GM23338 (cell line): ENCODE measurements at regions not wholly inside any gene's neighbourhood (a gene's known extent, or its start where the extent isn't known, plus 50 kb on each side); places are given as distances from the start of the nearest gene placed in this dataset.

Experiments used
- ATAC-seq: fragments of 200-7000 bp; cut with Tn5 transposase; 3 replicates; pipeline ENCODE4 v1.9.1; 2020
- DNase-seq: peaks from one replicate; pipeline ENCODE4 v3.0.0-alpha.2; 2015; ENCODE audit warnings: low spot score
- H2AFZ ChIP-seq: fragments of 200-600 bp; sonication (generic); 2 replicates; pipeline ENCODE4 v1.8.0; 2016; ENCODE audit warnings: antibody characterized with exemption, mild to moderate bottlenecking, moderate library complexity
- H3F3A ChIP-seq: fragments of 200-600 bp; sonication (generic); replicated peaks from 2 replicates; pipeline ENCODE4 v1.8.0; 2017; ENCODE audit warnings: antibody characterized with exemption, mixed run types, low read depth
- H3K27ac ChIP-seq: fragments of 200-600 bp; sonication (generic); 2 replicates; pipeline ENCODE4 v1.6.1; 2016; ENCODE audit warnings: low read depth
- H3K27me3 ChIP-seq: fragments of 200-600 bp; sonication (generic); 2 replicates; pipeline ENCODE4 v1.8.0; 2016; ENCODE audit warnings: mild to moderate bottlenecking, mixed run types, moderate library complexity; ENCODE audit not compliant: insufficient read depth
- H3K36me3 ChIP-seq: fragments of 200-600 bp; sonication (generic); 2 replicates; pipeline ENCODE4 v1.8.0; 2016; ENCODE audit warnings: mild to moderate bottlenecking; ENCODE audit not compliant: insufficient read depth
- H3K4me1 ChIP-seq: fragments of 200-600 bp; sonication (generic); 2 replicates; pipeline ENCODE4 v1.8.0; 2016; ENCODE audit warnings: mild to moderate bottlenecking, moderate library complexity; ENCODE audit not compliant: insufficient read depth
- H3K4me2 ChIP-seq: fragments of 200-600 bp; sonication (generic); 2 replicates; pipeline ENCODE4 v1.7.1; 2017; ENCODE audit warnings: mixed run types
- H3K4me3 ChIP-seq: fragments of 200-600 bp; sonication (generic); 2 replicates; pipeline ENCODE4 v1.6.1; 2016; ENCODE audit warnings: mixed run types
- H3K79me2 ChIP-seq: fragments of 200-600 bp; sonication (generic); replicated peaks from 2 replicates; pipeline ENCODE4 v1.8.0; 2017; ENCODE audit warnings: mild to moderate bottlenecking; ENCODE audit not compliant: insufficient read depth
- H3K9me2 ChIP-seq: fragments of 200-600 bp; sonication (generic); 2 replicates; pipeline ENCODE4 v1.8.0; 2017; ENCODE audit not compliant: insufficient read depth
- H4K20me1 ChIP-seq: fragments of 200-600 bp; sonication (generic); replicated peaks from 2 replicates; pipeline ENCODE4 v1.8.0; 2017; ENCODE audit warnings: mild to moderate bottlenecking; ENCODE audit not compliant: insufficient read depth
- H3K27ac Mint-ChIP-seq: 2 replicates; pipeline ENCODE4 v1.8.0; 2020; ENCODE audit warnings: inconsistent platforms, mild to moderate bottlenecking, moderate library complexity, mixed read lengths
- H3K27me3 Mint-ChIP-seq: 3 replicates; pipeline ENCODE4 v1.8.0; 2022; ENCODE audit warnings: low read depth, mild to moderate bottlenecking, moderate library complexity, mixed read lengths, inconsistent platforms; ENCODE audit not compliant: insufficient read depth, poor library complexity
- H3K36me3 Mint-ChIP-seq: 3 replicates; pipeline ENCODE4 v1.8.0; 2021; ENCODE audit warnings: low read depth, mild to moderate bottlenecking, inconsistent platforms, moderate library complexity, mixed read lengths
- H3K4me1 Mint-ChIP-seq: 3 replicates; pipeline ENCODE4 v1.8.0; 2020; ENCODE audit warnings: mild to moderate bottlenecking, inconsistent platforms, mixed read lengths
- H3K4me3 Mint-ChIP-seq: 3 replicates; pipeline ENCODE4 v1.8.0; 2021; ENCODE audit warnings: moderate library complexity, mild to moderate bottlenecking, inconsistent platforms, mixed read lengths
- H3K9me3 Mint-ChIP-seq: 3 replicates; pipeline ENCODE4 v1.8.0; 2020; ENCODE audit warnings: moderate library complexity, mild to moderate bottlenecking, inconsistent platforms, mixed read lengths
- CREB1 ChIP-seq: fragments of 250-450 bp; sonication (Bioruptor Pico); IDR thresholded peaks from 2 replicates; pipeline ENCODE4 v1.5.0; 2020; ENCODE audit warnings: low read depth, mild to moderate bottlenecking, moderate library complexity
- CTCF ChIP-seq, 2 experiments: fragments of 200-600 bp in 1 of 2; sonication (generic) in 1 of 2; conservative IDR thresholded peaks; 2 replicates each; pipeline versions ENCODE4 v1.5.1 to v1.6.1; 2016 to 2017; ENCODE audit warnings: antibody characterized with exemption in 2 of 2, low read depth in 2 of 2, mild to moderate bottlenecking in 2 of 2, moderate library complexity in 1 of 2
- EZH2phosphoT487 ChIP-seq: fragments of 200-600 bp; sonication (generic); IDR thresholded peaks from one replicate; pipeline ENCODE4 v1.8.1; 2018; ENCODE audit warnings: antibody characterized with exemption; ENCODE audit not compliant: unreplicated experiment
- JUNB ChIP-seq: IDR thresholded peaks from one replicate; pipeline ENCODE4 v1.6.1; 2016; ENCODE audit warnings: antibody characterized with exemption; ENCODE audit not compliant: unreplicated experiment
- NANOG ChIP-seq: IDR thresholded peaks from 2 replicates; pipeline ENCODE4 v1.6.1; 2016; ENCODE audit warnings: antibody characterized with exemption, borderline replicate concordance
- POLR2AphosphoS5 ChIP-seq: IDR thresholded peaks from 2 replicates; pipeline ENCODE4 v1.6.1; 2016; ENCODE audit warnings: antibody characterized with exemption, low read depth
- REST ChIP-seq: IDR thresholded peaks from one replicate; pipeline ENCODE4 v1.6.1; 2018; ENCODE audit warnings: antibody characterized with exemption; ENCODE audit not compliant: unreplicated experiment
- STAT1 ChIP-seq: IDR thresholded peaks from one replicate; pipeline ENCODE4 v1.6.1; 2016; ENCODE audit warnings: antibody characterized with exemption; ENCODE audit not compliant: unreplicated experiment
- ZNF331 ChIP-seq: fragments of 250-450 bp; sonication (Bioruptor Pico); IDR thresholded peaks from 2 replicates; pipeline ENCODE4 v1.5.0; 2020; ENCODE audit warnings: low read depth, mild to moderate bottlenecking, moderate library complexity
- ZNF462 ChIP-seq: fragments of 250-450 bp; sonication (Bioruptor Pico); IDR thresholded peaks from 2 replicates; pipeline ENCODE4 v1.5.0; 2020; ENCODE audit warnings: mild to moderate bottlenecking, moderate library complexity

- TF ChIP-seq CTCF (conservative IDR thresholded peaks at IDR 0.05; ENCODE audit: low read depth in 2 of 2) (no peak), REST (no peak), CREB1 (CRISPR knock-in tag) (no peak)
Measured at GRCh38 chr2:180416627-180417026, 409.5 kb upstream of the CWC22 start (continued).

GRCh38 chr2:180413336-180413735 is 406.2 kb upstream of the CWC22 start:
- Histone ChIP-seq H3F3A (no peaks in the 10 kb centered on the region), H3K4me3 (no peak overlapping the region), H3K36me3 (no peaks in the 10 kb centered on the region), H3K4me2 (no peak overlapping the region), H3K27me3 (no peaks in the 10 kb centered on the region), H3K27ac (no peak overlapping the region), H3K79me2 (no peaks in the 10 kb centered on the region), H3K9me2 (no peaks in the 10 kb centered on the region), H4K20me1 (no peaks in the 10 kb centered on the region), H3K4me1 (peaks cover 4% of the 10 kb centered on the region; the same call in 1 of the 2 replicates), H2AFZ (no peak overlapping the region)
- Mint-ChIP-seq H3K9me3 (no peaks in the 10 kb centered on the region), H3K27ac (no peak overlapping the region), H3K4me3 (no peak overlapping the region), H3K4me1 (no peaks in the 10 kb centered on the region; the same call in 2 of the 3 replicates), H3K27me3 (no peaks in the 10 kb centered on the region), H3K36me3 (no peaks in the 10 kb centered on the region)
- DNase-seq: no peak
- no peak for ATAC-seq
- no peak for TF ChIP-seq NANOG
- no peak for TF ChIP-seq POLR2AphosphoS5
- TF ChIP-seq STAT1: no peak

- Mint-ChIP-seq H3K9me3 (no peaks in the 10 kb centered on the region), H3K36me3 (no peaks in the 10 kb centered on the region), H3K27ac (no peak overlapping the region), H3K4me1 (no peaks in the 10 kb centered on the region; the same call in 2 of the 3 replicates), H3K27me3 (no peaks in the 10 kb centered on the region), H3K4me3 (no peak overlapping the region)
- H2AFZ ChIP-seq: no peak overlapping the region
- no peak overlapping the region for H3K4me2 ChIP-seq
- ATAC-seq: no peak
- H3K4me3 ChIP-seq: no peak overlapping the region
- H3K27me3 ChIP-seq: no peaks in the 10 kb centered on the region
- H3K9me2 ChIP-seq: no peaks in the 10 kb centered on the region
- peaks cover 4% of the 10 kb centered on the region; the same call in 1 of the 2 replicates for H3K4me1 ChIP-seq
- no peaks in the 10 kb centered on the region for H4K20me1 ChIP-seq
- no peak for DNase-seq
- no peaks in the 10 kb centered on the region for H3F3A ChIP-seq
- no peak overlapping the region for H3K27ac ChIP-seq
- H3K79me2 ChIP-seq: no peaks in the 10 kb centered on the region
- no peaks in the 10 kb centered on the region for H3K36me3 ChIP-seq
- TF ChIP-seq ZNF331 (CRISPR knock-in tag): no peak
- TF ChIP-seq EZH2phosphoT487: no peak
- no peak for TF ChIP-seq ZNF462 (CRISPR knock-in tag)
- no peak for TF ChIP-seq JUNB
Measured at GRCh38 chr2:180412219-180412618, 405.1 kb upstream of the CWC22 start.
